ENCODE measurements at regions not wholly inside any gene's neighbourhood (a gene's known extent, or its start where the extent isn't known, plus 50 kb on each side); places are given as distances from the start of the nearest gene placed in this dataset.

DNA sequence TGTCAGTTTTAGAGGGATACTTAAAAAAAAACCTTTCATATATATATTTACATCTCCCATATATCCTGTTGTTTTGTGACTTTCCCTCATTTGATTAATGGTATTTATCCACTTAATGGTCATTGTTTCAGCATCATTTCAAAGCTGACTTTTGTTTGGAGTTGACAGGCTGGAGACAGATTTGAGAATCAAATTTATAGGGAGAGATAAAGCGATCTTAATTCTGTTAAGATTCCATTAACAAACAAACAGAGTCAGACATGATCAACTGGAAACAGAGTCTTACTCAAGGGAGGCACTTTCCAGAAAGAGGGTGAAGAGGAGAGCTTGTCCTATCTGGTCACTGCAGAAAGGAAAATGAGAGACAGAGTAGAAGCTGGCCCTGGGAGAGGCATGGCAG lies 283.4 kb downstream of the TTLL7 start:
- TF ChIP-seq, protein P1, sequence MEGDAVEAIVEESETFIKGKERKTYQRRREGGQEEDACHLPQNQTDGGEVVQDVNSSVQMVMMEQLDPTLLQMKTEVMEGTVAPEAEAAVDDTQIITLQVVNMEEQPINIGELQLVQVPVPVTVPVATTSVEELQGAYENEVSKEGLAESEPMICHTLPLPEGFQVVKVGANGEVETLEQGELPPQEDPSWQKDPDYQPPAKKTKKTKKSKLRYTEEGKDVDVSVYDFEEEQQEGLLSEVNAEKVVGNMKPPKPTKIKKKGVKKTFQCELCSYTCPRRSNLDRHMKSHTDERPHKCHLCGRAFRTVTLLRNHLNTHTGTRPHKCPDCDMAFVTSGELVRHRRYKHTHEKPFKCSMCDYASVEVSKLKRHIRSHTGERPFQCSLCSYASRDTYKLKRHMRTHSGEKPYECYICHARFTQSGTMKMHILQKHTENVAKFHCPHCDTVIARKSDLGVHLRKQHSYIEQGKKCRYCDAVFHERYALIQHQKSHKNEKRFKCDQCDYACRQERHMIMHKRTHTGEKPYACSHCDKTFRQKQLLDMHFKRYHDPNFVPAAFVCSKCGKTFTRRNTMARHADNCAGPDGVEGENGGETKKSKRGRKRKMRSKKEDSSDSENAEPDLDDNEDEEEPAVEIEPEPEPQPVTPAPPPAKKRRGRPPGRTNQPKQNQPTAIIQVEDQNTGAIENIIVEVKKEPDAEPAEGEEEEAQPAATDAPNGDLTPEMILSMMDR (IDR thresholded peaks at IDR 0.05) = no peak
- TF ChIP-seq POLR2AphosphoS5 (IDR thresholded peaks at IDR 0.05) (no peak), POLR2A (IDR thresholded peaks at IDR 0.05) (no peak)
